ENCODE measurements at regions not wholly inside any gene's neighbourhood (a gene's known extent, or its start where the extent isn't known, plus 50 kb on each side); places are given as distances from the start of the nearest gene placed in this dataset.

DNA sequence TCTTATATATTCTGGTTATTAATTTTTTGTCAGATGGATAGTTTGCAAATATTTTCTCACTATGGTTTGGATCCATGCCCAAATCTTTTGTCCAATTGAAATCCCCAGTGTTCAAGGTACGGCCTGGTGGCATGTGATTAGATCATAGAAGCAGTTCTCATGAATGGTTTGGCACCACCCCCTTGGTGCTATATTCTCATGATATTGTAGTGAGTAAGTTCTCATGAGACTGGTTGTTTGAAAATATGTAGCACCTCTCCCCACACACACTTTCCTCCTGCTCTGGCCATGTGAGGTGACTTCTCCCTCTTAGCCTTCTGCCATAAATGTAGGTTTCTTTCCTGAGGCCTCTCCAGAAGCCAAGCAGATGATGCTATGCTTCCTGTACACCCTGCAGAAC is 107.7 kb upstream of the KYNU start:
- in situ Hi-C loops (cut with MboI; ENCODE audit: low pct_unique_long_range_greater_than_20kb, low sequenced_read_pairs, unreplicated experiment): no loop called here
- DNase-seq (ENCODE audit: low spot score): no peak
- no peak for TF ChIP-seq CTCF (IDR thresholded peaks at IDR 0.05; ENCODE audit: extremely low read depth, insufficient read depth, missing control alignments)

DNA sequence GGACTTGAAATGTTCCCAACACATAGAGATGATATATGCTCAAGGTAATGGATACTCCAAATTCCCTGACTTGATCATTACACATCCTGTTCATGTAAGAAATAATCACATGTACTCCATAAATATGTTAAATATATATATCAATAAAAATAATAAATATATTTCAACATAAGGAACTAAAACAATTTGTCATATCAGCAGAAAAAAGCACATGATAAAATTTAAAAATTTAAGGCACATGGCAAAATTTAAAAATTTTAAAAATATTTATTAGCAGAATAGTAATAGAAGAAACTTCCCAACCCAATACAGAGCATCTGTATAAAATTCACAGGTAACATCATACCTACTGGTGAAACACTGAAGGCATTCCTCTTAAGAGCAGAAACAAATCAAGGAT is 109.6 kb upstream of the KYNU start:
- in situ Hi-C loops (cut with MboI; ENCODE audit: low pct_unique_long_range_greater_than_20kb, low sequenced_read_pairs, unreplicated experiment): no loop called here
- no peak for DNase-seq (ENCODE audit: low spot score)
- no peak for TF ChIP-seq CTCF (IDR thresholded peaks at IDR 0.05; ENCODE audit: extremely low read depth, insufficient read depth, missing control alignments)

DNA sequence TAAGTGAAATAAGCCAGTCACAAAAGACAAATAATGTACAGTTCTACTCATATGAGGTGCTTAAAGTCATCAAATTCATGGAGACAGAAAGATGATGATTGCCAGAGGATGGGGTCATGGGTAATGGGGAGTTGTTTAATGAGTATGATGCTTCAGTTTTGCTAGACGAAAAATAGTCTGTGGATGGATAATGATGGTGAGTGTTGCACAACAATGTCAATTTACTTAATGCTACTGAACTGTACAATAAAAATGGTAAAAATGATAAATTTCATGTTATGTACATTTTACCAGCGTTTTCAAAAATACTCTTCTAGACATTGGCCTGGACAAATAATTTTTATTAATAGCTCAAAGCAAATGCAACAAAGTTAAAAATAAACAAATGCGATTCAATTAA is 118.5 kb upstream of the KYNU start:
- no peak for TF ChIP-seq CTCF (IDR thresholded peaks at IDR 0.05; ENCODE audit: extremely low read depth, insufficient read depth, missing control alignments)
- in situ Hi-C loops (cut with MboI; ENCODE audit: low pct_unique_long_range_greater_than_20kb, low sequenced_read_pairs, unreplicated experiment): no loop called here
- no peak for DNase-seq (ENCODE audit: low spot score)

- no peak for TF ChIP-seq CTCF (IDR thresholded peaks at IDR 0.05; ENCODE audit: extremely low read depth, insufficient read depth, missing control alignments)
- in situ Hi-C loops (cut with MboI; ENCODE audit: low pct_unique_long_range_greater_than_20kb, low sequenced_read_pairs, unreplicated experiment): no loop called here
- no peak for DNase-seq (ENCODE audit: low spot score)
These were observed 120.4 kb upstream of the KYNU start for GRCh38 chr2:142757111-142757510.

GRCh38 chr2:142756430-142756829 is 121.0 kb upstream of the KYNU start:
- no peak for DNase-seq (ENCODE audit: low spot score)
- no peak for TF ChIP-seq CTCF (IDR thresholded peaks at IDR 0.05; ENCODE audit: extremely low read depth, insufficient read depth, missing control alignments)
- in situ Hi-C loops (cut with MboI; ENCODE audit: low pct_unique_long_range_greater_than_20kb, low sequenced_read_pairs, unreplicated experiment): no loop called here

DNA sequence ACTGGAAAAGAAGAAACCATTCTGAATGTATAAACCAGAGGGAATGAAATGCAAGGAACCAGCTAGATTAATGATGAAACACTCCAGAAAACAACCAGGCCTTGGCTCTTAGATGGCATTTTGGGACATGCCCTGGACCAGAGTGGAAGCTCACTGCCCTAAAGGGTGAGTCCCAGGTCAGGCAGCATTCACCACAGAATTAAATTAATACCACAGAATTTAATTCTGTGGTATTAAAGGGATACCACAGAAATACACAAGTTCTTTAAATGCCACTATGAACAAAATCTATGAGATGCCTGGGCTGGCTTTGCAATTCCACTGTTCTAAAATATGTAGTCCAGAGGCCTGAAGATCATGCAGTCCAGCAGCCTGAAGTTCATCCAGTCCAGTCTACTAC is 122.3 kb upstream of the KYNU start:
- in situ Hi-C loops (cut with MboI; ENCODE audit: low pct_unique_long_range_greater_than_20kb, low sequenced_read_pairs, unreplicated experiment): no loop called here
- DNase-seq (ENCODE audit: low spot score): no peak
- no peak for TF ChIP-seq CTCF (IDR thresholded peaks at IDR 0.05; ENCODE audit: extremely low read depth, insufficient read depth, missing control alignments)

- DNase-seq (ENCODE audit: low spot score): no peak
- no peak for TF ChIP-seq CTCF (IDR thresholded peaks at IDR 0.05; ENCODE audit: extremely low read depth, insufficient read depth, missing control alignments)
- in situ Hi-C loops (cut with MboI; ENCODE audit: low pct_unique_long_range_greater_than_20kb, low sequenced_read_pairs, unreplicated experiment): no loop called here
These were observed 123.3 kb upstream of the KYNU start for GRCh38 chr2:142754182-142754581.
